ENCODE measurements at regions not wholly inside any gene's neighbourhood (a gene's known extent, or its start where the extent isn't known, plus 50 kb on each side); places are given as distances from the start of the nearest gene placed in this dataset.

GRCh38 chr12:25883026-25883916 lies 75.2 kb upstream of the RASSF8 start:
- Histone ChIP-seq H2AFZ (ENCODE audit: low read length) (no peak overlapping the region), H3K27me3 (replicated peaks; ENCODE audit: insufficient read depth, low read length) (no peaks in the 10 kb centered on the region), H3K79me2 (ENCODE audit: low read length) (no peaks in the 10 kb centered on the region), H4K20me1 (ENCODE audit: insufficient read depth, low read length) (no peaks in the 10 kb centered on the region), H3K4me3 (ENCODE audit: low read length) (no peak overlapping the region), H3K9me3 (replicated peaks; ENCODE audit: insufficient read depth, low read length) (no peaks in the 10 kb centered on the region), H3K4me1 (ENCODE audit: low read length) (no peaks in the 10 kb centered on the region), H3K27ac (ENCODE audit: low read length) (no peak overlapping the region), H3F3A (ENCODE audit: insufficient read depth, low read length) (no peaks in the 10 kb centered on the region), H3K36me3 (replicated peaks; ENCODE audit: insufficient read depth, low read length) (no peaks in the 10 kb centered on the region), H3K9me2 (replicated peaks; ENCODE audit: insufficient read depth, low read length) (no peaks in the 10 kb centered on the region), H3K9ac (ENCODE audit: low read length) (no peak overlapping the region), H3K4me2 (ENCODE audit: low read depth, low read length) (no peak overlapping the region)
- TF ChIP-seq EZH2phosphoT487 (IDR thresholded peaks at IDR 0.05; ENCODE audit: low read length) (no peak), CTCF (IDR thresholded peaks at IDR 0.05; ENCODE audit: low read length) (no peak), EZH2 (optimal IDR thresholded peaks at IDR 0.05; ENCODE audit: low read depth, low read length) (no peak)
- DNase-seq: no peak

- no peaks in the 10 kb centered on the region for H3F3A ChIP-seq (ENCODE audit: insufficient read depth, low read length)
- no peak overlapping the region for H3K4me3 ChIP-seq (ENCODE audit: low read length)
- no peaks in the 10 kb centered on the region for H3K79me2 ChIP-seq (ENCODE audit: low read length)
- H3K4me1 ChIP-seq (ENCODE audit: low read length): no peaks in the 10 kb centered on the region
- H3K36me3 ChIP-seq (replicated peaks; ENCODE audit: insufficient read depth, low read length): no peaks in the 10 kb centered on the region
- H3K27me3 ChIP-seq (replicated peaks; ENCODE audit: insufficient read depth, low read length): no peaks in the 10 kb centered on the region
- no peak overlapping the region for H3K4me2 ChIP-seq (ENCODE audit: low read depth, low read length)
- H3K9me2 ChIP-seq (replicated peaks; ENCODE audit: insufficient read depth, low read length): no peaks in the 10 kb centered on the region
- no peak for DNase-seq
- no peaks in the 10 kb centered on the region for H3K9me3 ChIP-seq (replicated peaks; ENCODE audit: insufficient read depth, low read length)
- no peak overlapping the region for H3K27ac ChIP-seq (ENCODE audit: low read length)
- H3K9ac ChIP-seq (ENCODE audit: low read length): no peak overlapping the region
- no peaks in the 10 kb centered on the region for H4K20me1 ChIP-seq (ENCODE audit: insufficient read depth, low read length)
- H2AFZ ChIP-seq (ENCODE audit: low read length): no peak overlapping the region
- no peak for TF ChIP-seq EZH2phosphoT487 (IDR thresholded peaks at IDR 0.05; ENCODE audit: low read length)
Measured at GRCh38 chr12:25884024-25884919, 74.2 kb upstream of the RASSF8 start.

- DNase-seq: no peak
Measured at GRCh38 chr12:25884920-25885234, 73.6 kb upstream of the RASSF8 start.

More at GRCh38 chr12:25884920-25885234, 73.6 kb upstream of the RASSF8 start:
- Histone ChIP-seq H3K36me3 (replicated peaks; ENCODE audit: insufficient read depth, low read length) (no peaks in the 10 kb centered on the region), H3K9me2 (replicated peaks; ENCODE audit: insufficient read depth, low read length) (no peaks in the 10 kb centered on the region), H3K9ac (ENCODE audit: low read length) (no peak overlapping the region), H4K20me1 (ENCODE audit: insufficient read depth, low read length) (no peaks in the 10 kb centered on the region), H3F3A (ENCODE audit: insufficient read depth, low read length) (no peaks in the 10 kb centered on the region), H3K4me1 (ENCODE audit: low read length) (no peaks in the 10 kb centered on the region), H3K9me3 (replicated peaks; ENCODE audit: insufficient read depth, low read length) (no peaks in the 10 kb centered on the region), H3K4me2 (ENCODE audit: low read depth, low read length) (no peak overlapping the region), H3K27ac (ENCODE audit: low read length) (no peak overlapping the region), H3K79me2 (ENCODE audit: low read length) (no peaks in the 10 kb centered on the region), H3K27me3 (replicated peaks; ENCODE audit: insufficient read depth, low read length) (no peaks in the 10 kb centered on the region), H2AFZ (ENCODE audit: low read length) (no peak overlapping the region), H3K4me3 (ENCODE audit: low read length) (no peak overlapping the region)
- TF ChIP-seq CTCF (IDR thresholded peaks at IDR 0.05; ENCODE audit: low read length): no peak
- no peak for TF ChIP-seq EZH2 (optimal IDR thresholded peaks at IDR 0.05; ENCODE audit: low read depth, low read length)
- no peak for TF ChIP-seq EZH2phosphoT487 (IDR thresholded peaks at IDR 0.05; ENCODE audit: low read length)

Measured in MM.1S (cell line).